Mammary epithelial cell (primary cell): ENCODE measurements at regions not wholly inside any gene's neighbourhood (a gene's known extent, or its start where the extent isn't known, plus 50 kb on each side); places are given as distances from the start of the nearest gene placed in this dataset.

Experiments used
- EZH2 ChIP-seq: IDR thresholded peaks from 2 replicates; pipeline ENCODE4 v1.6.1; 2012; ENCODE audit warnings: low read length, inconsistent platforms, borderline replicate concordance
- TF ChIP-seq, protein P1 (sequence below), 2 donors: IDR thresholded peaks in 1 of 2; conservative IDR thresholded peaks in 1 of 2; 2 replicates each; pipeline ENCODE4 v1.5.1; 2011 to 2012; ENCODE audit warnings: inconsistent platforms in 2 of 2, low read length in 2 of 2, mild to moderate bottlenecking in 2 of 2, control low read depth in 1 of 2, low read depth in 1 of 2; ENCODE audit not compliant: insufficient read depth in 1 of 2; ENCODE audit errors: extremely low read depth in 1 of 2

DNA sequence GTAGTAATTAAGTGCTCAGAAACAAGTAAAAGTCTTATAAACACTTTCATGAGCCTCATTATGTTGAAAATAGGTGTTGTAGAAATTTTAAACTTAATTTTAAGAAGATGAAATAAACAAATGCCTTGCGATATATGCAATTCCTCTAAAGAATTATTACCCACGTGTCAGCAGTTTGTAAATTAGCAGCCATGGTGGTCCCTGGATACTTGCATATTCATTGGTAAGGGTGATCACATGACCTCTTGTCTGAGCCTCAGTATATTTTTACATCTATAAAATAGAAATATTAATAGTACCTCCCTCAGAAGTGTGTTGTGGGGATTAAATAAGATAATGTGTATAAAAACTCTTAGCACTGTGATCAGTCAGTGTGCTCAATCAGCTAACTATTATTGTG is 141.5 kb upstream of the SVIL start:
- TF ChIP-seq, protein P1, sequence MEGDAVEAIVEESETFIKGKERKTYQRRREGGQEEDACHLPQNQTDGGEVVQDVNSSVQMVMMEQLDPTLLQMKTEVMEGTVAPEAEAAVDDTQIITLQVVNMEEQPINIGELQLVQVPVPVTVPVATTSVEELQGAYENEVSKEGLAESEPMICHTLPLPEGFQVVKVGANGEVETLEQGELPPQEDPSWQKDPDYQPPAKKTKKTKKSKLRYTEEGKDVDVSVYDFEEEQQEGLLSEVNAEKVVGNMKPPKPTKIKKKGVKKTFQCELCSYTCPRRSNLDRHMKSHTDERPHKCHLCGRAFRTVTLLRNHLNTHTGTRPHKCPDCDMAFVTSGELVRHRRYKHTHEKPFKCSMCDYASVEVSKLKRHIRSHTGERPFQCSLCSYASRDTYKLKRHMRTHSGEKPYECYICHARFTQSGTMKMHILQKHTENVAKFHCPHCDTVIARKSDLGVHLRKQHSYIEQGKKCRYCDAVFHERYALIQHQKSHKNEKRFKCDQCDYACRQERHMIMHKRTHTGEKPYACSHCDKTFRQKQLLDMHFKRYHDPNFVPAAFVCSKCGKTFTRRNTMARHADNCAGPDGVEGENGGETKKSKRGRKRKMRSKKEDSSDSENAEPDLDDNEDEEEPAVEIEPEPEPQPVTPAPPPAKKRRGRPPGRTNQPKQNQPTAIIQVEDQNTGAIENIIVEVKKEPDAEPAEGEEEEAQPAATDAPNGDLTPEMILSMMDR (conservative IDR thresholded peaks at IDR 0.05 in 1 of 2, IDR thresholded peaks at IDR 0.05 in 1 of 2; ENCODE audit: extremely low read depth in 1 of 2, insufficient read depth in 1 of 2, low read depth in 1 of 2, low read length in 2 of 2) = no peak
- TF ChIP-seq EZH2 = no peak
